Uterus (tissue), 2 donors: ENCODE measurements at regions not wholly inside any gene's neighbourhood (a gene's known extent, or its start where the extent isn't known, plus 50 kb on each side); places are given as distances from the start of the nearest gene placed in this dataset.

Experiments
- POLR2A ChIP-seq, 2 donors: fragments of 450-650 bp; IDR thresholded peaks; one replicate each; pipeline ENCODE4 v1.6.1; 2016; ENCODE audit warnings: antibody characterized with exemption in 2 of 2, mild to moderate bottlenecking in 1 of 2, moderate library complexity in 1 of 2
- TF ChIP-seq, protein P1 (sequence below), 4 experiments: fragments of 200-600 bp in 2 of 4; fragments of 450-650 bp in 2 of 4; sonication (generic) in 2 of 4; IDR thresholded peaks; one replicate each; pipeline ENCODE4 v1.5.1; 2016 to 2019; ENCODE audit warnings: antibody characterized with exemption in 4 of 4, mild to moderate bottlenecking in 2 of 4, moderate library complexity in 1 of 4

- TF ChIP-seq, protein P1, sequence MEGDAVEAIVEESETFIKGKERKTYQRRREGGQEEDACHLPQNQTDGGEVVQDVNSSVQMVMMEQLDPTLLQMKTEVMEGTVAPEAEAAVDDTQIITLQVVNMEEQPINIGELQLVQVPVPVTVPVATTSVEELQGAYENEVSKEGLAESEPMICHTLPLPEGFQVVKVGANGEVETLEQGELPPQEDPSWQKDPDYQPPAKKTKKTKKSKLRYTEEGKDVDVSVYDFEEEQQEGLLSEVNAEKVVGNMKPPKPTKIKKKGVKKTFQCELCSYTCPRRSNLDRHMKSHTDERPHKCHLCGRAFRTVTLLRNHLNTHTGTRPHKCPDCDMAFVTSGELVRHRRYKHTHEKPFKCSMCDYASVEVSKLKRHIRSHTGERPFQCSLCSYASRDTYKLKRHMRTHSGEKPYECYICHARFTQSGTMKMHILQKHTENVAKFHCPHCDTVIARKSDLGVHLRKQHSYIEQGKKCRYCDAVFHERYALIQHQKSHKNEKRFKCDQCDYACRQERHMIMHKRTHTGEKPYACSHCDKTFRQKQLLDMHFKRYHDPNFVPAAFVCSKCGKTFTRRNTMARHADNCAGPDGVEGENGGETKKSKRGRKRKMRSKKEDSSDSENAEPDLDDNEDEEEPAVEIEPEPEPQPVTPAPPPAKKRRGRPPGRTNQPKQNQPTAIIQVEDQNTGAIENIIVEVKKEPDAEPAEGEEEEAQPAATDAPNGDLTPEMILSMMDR (IDR thresholded peaks at IDR 0.05) = no peak
- TF ChIP-seq POLR2A (IDR thresholded peaks at IDR 0.05) = no peak
Observed at GRCh38 chr14:28608851-28609828, 157.4 kb upstream of the FOXG1 start.
